ENCODE measurements at regions not wholly inside any gene's neighbourhood (a gene's known extent, or its start where the extent isn't known, plus 50 kb on each side); places are given as distances from the start of the nearest gene placed in this dataset.
A peak's percentile ranks its signal among the peaks of the same experiment; 100 is the strongest.

DNA sequence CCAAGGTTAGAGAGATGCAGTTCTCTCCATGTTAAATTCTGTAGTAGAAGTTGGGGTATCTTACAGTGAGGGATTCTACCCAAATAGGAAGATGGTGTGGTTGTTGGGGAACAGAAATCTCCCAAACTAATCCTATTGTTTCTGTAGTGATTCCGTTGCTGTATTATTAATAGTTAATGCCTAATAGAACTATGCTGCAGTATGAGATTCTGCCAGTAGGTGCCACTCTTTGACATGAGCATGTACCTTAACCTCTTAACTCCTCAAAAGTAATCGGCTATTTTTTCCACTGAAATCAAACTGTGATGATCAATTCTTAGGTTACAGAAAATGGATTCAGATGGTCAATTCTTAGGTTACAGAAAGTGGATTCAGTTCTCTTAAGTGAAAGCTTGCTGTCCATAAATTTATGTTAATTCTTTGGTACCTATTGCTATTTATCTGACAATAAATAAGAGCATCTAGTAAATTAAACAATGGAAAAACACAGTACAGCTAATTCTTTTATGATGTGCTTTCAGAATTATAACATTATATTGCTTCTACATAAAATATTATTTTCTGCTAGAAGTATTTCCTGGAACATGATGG is 97.9 kb upstream of the DLX2 start:
- peak; percentile 55 for DNase-seq (ENCODE audit: low read depth)

DNA sequence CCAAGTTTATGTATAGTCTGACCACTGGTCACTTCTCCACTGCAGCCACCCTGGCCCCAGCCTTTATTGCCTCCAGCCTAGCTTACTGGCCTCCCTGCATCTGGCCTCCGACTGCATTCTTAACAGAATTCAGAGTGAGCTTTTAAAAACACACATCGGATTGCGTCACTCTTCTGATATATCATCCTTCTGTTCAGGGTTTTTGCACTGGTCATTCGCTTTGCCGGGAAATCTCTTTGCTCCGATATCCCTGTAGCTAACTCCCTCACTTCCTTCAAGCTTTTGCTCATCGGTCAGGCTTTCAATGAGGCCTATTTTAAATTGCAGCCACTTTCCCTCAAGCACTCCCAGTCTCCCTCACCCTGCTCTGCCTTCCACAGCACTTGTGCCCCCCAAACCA is 101.6 kb upstream of the DLX2 start:
- no peak for DNase-seq (ENCODE audit: low read depth)

GRCh38 chr2:172204762-172205161 is 102.1 kb upstream of the DLX2 start:
- DNase-seq (ENCODE audit: low read depth), result no peak

GRCh38 chr2:172205292-172205691 is 102.6 kb upstream of the DLX2 start:
- DNase-seq (ENCODE audit: low read depth), result no peak

- DNase-seq (ENCODE audit: low read depth), result peak; percentile 27
Observed at GRCh38 chr2:172207911-172208310, 105.2 kb upstream of the DLX2 start.

- peak; percentile 20 for DNase-seq (ENCODE audit: low read depth)
Observed at GRCh38 chr2:172208791-172209325, 106.2 kb upstream of the DLX2 start.

GRCh38 chr2:172210599-172210998 is 107.9 kb upstream of the DLX2 start:
- no peak for DNase-seq (ENCODE audit: low read depth)

DNA sequence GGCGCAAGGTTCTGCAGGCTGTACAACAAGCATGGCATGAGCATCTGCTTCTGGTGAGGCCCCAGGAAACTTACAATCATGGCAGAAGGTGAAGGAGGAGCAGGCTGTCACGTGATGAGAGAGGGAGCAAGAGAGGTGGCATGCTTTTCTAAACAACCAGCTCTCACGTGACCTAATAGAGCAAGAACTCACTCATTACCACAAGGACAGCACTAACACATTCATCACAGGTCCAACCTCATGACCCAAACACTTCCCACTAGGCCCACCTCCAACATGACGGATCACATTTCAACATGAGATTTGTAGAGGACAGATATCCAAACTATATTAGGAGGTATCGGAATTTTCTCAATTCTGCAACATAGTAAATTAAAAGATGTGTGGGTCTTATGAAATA is 108.8 kb upstream of the DLX2 start:
- peak; percentile 47 for DNase-seq (ENCODE audit: low read depth)

DNA sequence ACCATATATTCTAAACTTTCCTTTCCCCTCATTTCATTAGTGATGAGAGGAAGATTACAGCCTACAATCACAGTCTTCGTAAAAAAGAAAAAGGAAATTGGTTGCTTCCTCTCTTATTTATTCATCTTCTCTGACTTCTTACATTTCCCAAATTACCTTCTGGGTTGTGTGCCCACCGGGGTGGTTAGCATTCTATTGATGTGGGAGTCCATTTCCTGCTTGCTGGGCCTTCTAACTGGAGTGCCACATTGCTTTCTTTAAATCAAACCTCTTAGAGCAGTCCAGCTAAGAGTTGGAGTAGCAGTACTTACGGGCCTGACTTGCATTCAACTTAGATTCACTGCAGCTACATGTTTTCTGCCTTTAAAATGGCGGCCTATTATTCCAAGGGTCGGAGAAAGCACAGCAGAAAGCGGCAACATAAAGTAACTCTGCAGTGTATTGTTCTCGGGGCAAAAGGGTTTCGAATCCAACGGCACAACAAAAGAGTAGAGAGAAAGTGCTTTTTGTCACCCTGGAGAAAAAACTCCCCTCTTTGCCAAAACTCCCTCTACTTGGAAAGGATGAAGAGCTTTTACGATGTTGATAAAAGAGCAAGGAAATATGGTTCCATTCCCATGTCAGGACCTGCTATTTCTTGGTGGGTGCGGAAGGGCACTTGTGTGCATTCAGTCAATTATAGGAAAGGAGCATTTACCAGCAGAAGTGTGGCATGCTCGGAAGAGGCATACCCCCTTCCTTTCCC is 110.6 kb upstream of the DLX2 start:
- DNase-seq (ENCODE audit: low read depth), result no peak

DNA sequence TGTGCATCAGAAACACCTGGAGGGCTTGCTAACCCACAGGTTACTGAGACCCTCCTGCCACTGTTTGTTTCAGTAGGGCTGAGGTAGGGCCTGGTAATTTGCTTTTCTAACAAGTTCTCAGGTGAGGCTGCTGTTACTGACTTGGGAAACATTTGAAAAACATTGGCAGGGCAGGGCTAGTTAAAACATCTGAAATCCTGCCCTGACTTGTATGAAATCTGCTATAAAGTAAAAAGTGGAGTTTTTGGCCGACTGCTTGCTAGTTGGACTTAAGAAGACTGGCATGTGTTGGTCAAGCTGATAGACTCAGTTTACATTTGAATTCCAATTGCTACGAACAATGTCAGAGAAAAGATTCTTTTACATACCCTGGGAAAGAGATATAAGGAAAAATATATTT is 111.6 kb upstream of the DLX2 start:
- DNase-seq (ENCODE audit: low read depth), result no peak

GRCh38 chr2:172215172-172215935 is 112.7 kb upstream of the DLX2 start:
- DNase-seq (ENCODE audit: low read depth), result no peak

GRCh38 chr2:172215936-172216335 is 113.2 kb upstream of the DLX2 start:
- DNase-seq (ENCODE audit: low read depth), result no peak

DNA sequence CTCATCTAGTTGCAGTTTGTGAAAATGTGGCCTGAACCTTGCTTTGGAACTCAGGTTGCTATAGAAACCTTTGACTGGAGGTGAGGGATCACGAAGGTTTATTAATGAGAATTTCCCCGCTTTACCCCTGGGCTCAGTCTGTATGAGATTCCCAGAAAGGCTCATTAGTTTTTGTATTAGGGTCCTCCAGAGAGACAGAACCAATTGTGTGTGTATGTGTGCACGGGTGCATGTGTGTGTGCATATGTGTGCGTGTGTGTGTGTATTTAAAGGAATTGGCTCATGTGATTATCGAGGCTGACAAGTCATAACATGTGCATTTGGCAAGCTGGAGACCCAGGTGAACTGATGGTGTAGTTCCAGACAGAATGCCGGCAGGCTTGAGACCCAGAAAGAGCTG is 113.8 kb upstream of the DLX2 start:
- no peak for DNase-seq (ENCODE audit: low read depth)

- no peak for DNase-seq (ENCODE audit: low read depth)
Observed at GRCh38 chr2:172219201-172219600, 116.5 kb upstream of the DLX2 start.

DNA sequence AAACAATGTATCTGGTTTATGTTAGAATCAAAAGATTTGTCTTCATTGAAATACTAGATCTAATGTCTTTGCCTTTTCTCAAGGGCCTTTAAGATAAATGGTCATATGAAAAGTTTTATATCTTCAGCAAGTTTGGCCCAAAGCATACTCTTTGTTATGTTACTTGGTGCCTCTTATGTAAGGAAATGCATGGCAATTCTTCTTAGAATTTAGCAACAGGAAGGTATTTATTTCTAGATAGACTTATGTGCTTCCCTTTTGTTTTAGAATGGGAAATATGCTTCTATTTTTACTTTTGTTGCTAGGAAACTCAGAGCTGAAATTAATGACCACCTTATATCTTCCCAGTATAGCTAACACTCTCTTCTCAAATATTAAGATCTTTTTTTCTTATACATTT is 117.4 kb upstream of the DLX2 start:
- DNase-seq (ENCODE audit: low read depth), result no peak

- DNase-seq (ENCODE audit: low read depth), result no peak
Observed at GRCh38 chr2:172223601-172224054, 120.9 kb upstream of the DLX2 start.

- no peak for DNase-seq (ENCODE audit: low read depth)
Observed at GRCh38 chr2:172225786-172226185, 123.1 kb upstream of the DLX2 start.

DNA sequence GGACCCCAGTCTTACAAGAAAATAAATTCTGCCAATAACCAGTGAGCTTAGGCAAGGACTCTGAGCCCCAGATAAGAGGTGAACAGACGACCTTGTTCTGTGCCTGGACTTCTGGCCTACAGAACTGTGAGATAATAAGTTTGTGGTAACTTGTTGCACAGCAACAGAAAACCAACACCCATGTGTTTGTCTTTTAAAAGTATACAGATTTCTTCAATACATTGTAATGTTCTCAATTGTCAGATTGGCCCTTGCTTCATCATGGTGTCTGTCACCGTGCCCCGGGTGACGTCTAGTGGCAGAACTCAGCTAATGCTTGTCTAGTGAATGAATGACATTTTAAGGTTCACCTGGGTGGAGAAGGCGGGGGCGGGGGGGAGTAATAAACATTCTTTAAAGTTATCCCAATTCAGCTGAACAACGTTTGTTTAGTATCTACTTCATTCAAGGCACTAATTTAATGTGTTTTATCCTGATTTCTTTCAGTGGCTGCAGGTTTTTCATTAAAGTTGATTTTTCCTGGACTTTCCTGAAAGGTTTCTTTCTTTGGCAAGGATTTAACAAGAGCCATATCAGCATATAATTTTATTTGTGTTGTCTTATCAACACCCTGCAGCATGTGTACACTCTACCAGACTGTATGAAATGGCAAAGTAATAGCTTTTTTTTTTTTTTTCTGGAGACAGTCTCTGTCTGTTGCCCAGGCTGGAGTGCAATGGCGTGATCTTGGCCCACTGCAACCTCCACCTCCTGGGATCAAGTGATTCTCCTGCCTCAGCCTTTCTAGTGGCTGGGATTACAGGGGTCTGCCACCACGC is 123.8 kb upstream of the DLX2 start:
- DNase-seq (ENCODE audit: low read depth), result no peak

DNA sequence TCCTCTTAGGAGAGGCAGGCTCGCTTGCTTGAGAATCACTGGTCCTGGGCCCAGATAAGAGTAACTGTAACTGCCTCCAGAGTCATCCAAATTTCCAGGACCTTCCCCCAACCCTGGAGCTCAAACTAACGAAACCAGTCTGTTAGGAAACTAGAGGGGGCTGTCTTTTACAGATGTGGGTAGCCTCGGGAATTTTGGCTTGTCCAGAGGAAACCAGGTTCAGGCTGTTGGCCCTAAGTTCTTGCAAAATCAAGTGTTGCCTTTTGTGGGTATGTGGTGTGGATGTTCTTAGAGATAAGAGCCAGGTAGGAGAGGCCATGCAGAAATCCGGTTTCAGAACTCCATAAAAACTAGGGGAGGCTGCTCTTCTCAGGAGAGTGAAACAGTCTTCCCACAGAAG is 125.0 kb upstream of the DLX2 start:
- no peak for DNase-seq (ENCODE audit: low read depth)

DNA sequence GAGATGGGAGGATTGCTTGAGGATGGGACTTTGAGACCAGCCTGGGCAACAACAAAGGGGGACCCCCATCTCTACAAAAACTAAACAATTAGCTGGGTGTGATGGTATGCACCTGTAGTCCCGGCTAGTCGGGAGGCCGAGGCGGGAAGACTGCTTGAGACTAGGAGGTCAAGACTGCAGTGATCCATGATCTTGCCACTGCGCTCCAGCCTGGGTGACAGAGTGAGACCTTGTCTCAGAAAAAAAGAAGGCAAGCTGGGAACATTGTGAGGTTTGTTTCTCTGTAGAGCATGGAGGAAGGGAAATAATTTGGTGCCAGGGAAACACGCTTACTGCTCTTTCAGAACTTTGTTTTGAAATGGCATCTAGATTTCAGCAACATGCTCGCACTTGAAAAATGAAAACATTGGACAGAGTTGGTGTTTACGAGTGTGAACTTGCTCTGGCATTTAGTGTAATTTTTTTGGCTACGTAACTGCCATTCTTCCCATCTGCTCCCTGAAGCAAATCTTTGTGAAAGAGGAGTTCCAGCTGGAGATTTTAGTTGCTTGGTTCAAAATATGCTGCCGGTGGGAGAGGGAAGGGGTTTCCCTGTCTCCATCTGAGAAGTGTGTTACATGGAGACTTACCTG is 125.6 kb upstream of the DLX2 start:
- DNase-seq (ENCODE audit: low read depth), result no peak

DNA sequence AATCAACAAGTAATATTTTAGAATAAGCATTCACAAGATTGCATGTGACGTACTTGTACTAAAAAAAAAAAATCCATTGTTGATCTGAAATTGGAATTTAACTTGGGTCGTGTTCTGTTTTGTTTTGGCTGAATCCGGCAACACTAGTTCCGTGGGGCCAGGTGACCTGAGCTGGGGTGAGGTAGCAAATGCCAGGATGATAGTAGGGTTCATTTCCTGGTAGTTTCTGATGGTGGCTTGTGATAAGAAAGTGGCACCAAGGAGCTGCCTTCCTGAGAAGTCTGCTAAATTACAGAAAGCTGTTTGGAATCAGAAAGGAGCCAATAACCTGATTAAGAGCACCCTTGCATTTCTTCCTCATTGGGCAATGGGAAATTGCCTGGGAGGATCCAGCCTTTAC is 126.4 kb upstream of the DLX2 start:
- no peak for DNase-seq (ENCODE audit: low read depth)
